GM10266 (cell line): ENCODE measurements at regions not wholly inside any gene's neighbourhood (a gene's known extent, or its start where the extent isn't known, plus 50 kb on each side); places are given as distances from the start of the nearest gene placed in this dataset.

Source experiments
- DNase-seq: peaks from one replicate; pipeline ENCODE4 v3.0.0; 2012; ENCODE audit errors: extremely low spot score
- TF ChIP-seq, protein P1 (sequence below): IDR thresholded peaks from 2 replicates; pipeline ENCODE4 v1.5.1; 2012; ENCODE audit warnings: mild to moderate bottlenecking, low read depth; ENCODE audit not compliant: control insufficient read depth, insufficient read depth; ENCODE audit errors: missing control alignments

DNA sequence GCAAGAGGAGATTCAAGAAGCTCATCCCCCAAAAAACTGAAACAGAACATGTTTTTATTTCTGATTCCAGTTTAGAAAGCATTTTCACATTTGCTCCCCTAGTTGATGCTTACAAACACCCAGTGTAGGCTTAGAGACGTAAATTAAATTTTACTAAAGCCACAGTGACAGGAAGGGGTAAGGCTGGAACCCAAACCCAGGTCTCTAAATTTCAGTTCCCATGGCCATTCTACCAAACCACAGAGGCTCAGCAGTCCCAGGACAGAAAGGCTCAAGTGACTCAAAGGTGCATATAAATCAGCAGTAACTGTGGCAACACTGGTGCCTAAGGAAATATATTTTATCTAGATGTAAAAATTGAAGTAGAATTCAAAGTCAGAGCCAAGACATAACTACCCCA lies 128.7 kb downstream of the CEP120 start:
- TF ChIP-seq, protein P1, sequence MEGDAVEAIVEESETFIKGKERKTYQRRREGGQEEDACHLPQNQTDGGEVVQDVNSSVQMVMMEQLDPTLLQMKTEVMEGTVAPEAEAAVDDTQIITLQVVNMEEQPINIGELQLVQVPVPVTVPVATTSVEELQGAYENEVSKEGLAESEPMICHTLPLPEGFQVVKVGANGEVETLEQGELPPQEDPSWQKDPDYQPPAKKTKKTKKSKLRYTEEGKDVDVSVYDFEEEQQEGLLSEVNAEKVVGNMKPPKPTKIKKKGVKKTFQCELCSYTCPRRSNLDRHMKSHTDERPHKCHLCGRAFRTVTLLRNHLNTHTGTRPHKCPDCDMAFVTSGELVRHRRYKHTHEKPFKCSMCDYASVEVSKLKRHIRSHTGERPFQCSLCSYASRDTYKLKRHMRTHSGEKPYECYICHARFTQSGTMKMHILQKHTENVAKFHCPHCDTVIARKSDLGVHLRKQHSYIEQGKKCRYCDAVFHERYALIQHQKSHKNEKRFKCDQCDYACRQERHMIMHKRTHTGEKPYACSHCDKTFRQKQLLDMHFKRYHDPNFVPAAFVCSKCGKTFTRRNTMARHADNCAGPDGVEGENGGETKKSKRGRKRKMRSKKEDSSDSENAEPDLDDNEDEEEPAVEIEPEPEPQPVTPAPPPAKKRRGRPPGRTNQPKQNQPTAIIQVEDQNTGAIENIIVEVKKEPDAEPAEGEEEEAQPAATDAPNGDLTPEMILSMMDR, result no peak
- DNase-seq, result no peak

DNA sequence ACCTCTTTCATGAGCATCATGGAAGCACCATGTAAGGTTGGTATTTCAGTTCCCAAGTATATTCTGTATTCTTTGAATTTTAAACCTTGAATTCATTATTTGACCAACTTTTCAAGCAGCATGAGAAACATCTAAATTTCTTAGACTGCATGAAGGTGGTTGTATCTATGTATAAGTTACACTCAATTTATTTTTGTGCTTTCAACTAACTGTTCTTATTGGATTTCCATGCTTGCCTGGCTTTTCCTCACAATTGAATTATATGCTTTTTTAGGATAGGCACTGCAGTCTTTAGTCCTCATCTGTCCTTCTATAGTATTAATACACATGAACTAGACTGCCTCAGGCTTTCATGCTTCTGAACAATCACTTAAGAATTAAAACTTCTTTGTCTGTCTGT lies 134.0 kb downstream of the CEP120 start:
- TF ChIP-seq, protein P1, result no peak
- no peak for DNase-seq

GRCh38 chr5:123287881-123288280 lies 135.3 kb downstream of the CEP120 start:
- TF ChIP-seq, protein P1, result no peak
- no peak for DNase-seq

DNA sequence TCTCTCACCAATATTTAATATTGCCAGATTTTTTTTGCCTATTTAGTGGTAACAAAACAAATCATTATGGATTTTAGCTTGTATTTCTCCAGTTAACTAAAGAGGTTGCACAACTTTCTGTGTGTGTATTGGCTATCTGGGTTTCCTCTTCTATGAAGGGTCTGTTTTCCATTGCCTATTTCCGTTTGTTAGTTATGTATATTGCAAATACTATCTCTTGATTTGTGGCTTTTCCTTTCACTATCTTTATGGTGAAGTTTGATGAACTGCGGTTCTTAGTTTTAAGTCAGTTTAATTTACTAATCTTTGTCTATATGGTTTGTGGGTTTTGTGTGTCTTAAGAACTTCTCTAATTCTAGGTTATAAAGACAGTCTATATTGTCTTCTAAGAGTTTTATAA lies 136.3 kb downstream of the CEP120 start:
- no peak for DNase-seq
- TF ChIP-seq, protein P1, result no peak

DNA sequence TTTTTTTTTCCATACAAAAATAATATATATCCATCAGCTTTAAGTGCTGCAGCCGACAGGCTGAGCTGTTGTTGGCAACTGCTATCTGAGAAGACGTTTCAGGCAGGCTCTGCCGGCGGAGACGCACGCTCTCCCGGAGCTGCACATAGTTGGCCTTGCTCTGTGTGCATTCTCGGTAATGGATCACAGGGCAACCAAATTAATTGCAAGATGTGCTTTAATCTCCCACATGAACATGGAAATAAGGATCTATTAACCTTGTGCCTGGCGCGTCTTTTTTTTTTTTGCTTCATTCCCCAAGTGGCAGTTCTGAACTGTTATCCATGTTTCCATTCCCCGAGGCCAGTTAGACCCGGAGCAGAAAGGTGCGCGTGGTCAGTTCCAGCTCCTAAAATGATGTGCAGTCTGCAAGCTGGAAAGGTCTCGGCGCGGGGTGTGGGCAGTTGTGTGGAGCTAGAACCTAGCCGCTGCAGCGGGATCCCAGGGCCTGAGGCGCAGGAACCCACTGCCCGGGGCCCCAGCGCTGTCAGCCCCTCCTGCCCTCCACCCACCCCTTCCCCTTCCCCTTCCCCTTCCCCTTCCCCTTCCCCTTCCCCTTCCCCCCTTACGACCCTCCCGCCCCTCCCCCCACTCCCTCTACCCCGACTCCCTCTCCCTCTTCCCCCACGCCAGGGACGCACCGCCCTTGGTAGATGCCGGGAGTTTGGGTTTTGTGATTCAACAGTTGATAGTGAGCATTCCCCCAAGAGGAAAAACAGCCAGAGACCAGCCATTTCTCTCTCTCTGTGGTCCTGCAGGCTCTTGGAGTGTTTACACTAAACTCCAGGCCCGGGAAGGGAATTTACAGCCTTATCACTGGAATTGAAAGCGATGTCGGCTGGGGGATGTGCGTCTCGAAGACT lies 137.8 kb downstream of the CEP120 start:
- DNase-seq, result no peak
- TF ChIP-seq, protein P1, result no peak

GRCh38 chr5:123283499-123283898 lies 139.7 kb downstream of the CEP120 start:
- TF ChIP-seq, protein P1, result no peak
- DNase-seq, result no peak

DNA sequence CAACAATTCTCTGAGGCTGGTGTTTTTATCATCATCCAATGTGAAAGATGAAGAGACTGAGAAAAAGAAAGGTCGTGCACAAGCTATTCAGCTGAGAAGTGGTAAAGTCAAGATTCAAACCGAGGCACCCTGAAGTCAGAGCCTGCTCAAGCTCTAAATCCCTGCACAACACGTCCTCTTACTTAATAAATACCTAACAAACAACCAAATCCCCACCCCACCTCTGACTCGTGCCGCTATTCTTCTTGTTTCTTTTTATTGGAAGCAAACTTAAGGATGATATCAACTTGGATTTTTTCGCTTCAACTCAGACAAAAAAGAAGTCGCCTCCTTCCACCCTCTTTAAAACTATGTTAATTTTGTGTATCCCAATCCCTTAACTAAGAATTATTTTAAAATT lies 140.2 kb downstream of the CEP120 start:
- DNase-seq, result no peak
- TF ChIP-seq, protein P1, result no peak
